ENCODE measurements at regions not wholly inside any gene's neighbourhood (a gene's known extent, or its start where the extent isn't known, plus 50 kb on each side); places are given as distances from the start of the nearest gene placed in this dataset.
"Not testable (repeated sequence)": the region's sequence is repeated elsewhere in the genome, so short reads cannot be mapped to it uniquely, and the experiment has no call there.

DNA sequence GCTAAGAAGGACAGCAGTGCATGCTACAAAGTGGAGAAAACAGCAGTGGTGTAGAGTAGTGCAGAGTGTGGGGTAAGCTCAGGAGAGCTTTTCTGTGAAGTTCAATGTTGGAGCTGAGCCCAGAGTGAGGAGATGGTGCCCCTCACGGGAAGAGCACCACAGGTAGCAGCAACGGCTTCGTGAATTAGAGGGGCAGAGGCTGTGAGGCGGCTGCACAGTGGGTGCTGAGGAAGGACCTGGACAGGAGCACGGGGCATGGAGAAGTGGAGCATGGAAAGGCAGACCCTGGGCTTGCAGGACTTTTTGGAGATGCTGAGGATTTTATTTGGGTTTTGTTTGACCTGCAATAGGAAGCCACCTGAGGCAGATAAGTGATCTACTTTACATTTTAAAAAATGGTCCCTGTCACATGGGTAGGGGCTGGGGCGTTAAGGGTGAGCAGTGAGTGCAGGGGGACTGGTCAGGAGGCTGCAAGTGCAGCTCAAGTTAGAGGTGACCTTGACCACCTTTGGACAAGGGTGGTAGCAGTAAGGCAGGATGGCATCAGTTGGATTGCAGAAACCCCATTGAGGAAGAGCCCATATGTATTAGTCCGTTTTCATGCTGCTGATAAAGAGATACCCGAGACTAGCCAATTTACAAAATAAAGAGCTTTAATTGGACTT is 85.0 kb downstream of the MYCN start:
- no peaks in the 10 kb centered on the region for H3K36me3 Mint-ChIP-seq
- no peak overlapping the region for H3K4me3 Mint-ChIP-seq
- peaks cover 0 to 4% (median 3%) of the 10 kb centered on the region in 3 donors for H3K27me3 Mint-ChIP-seq (ENCODE audit: low read depth in 3 of 3)
- peaks cover 0 to 2% (median 0%) of the 10 kb centered on the region in 6 donors for H3K9me3 Mint-ChIP-seq
- H3K4me1 Mint-ChIP-seq, result no peaks in the 10 kb centered on the region
- no peak for DNase-seq
- H3K27ac Mint-ChIP-seq, result no peak overlapping the region

DNA sequence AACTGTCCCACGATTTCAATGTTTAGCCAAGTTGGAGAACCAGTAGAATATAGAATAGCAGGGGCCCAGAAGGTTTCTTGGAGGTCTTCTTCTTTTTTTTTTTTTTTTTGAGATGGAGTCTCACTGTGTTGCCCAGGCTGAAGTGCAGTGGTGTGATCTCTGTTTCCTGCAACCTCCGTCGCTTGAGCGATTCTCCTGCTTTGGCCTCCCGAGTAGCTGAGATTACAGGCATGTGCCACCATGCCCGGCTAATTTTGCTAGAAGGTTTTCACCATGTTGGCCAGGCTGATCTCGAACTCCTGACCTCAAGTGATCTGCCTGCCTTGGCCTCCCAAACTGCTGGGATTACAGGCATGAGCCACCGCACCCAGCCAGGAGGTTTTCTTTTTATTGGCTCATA is 84.3 kb downstream of the MYCN start:
- H3K27me3 Mint-ChIP-seq (ENCODE audit: low read depth in 3 of 3); H3K9me3 Mint-ChIP-seq; H3K36me3 Mint-ChIP-seq; H3K4me3 Mint-ChIP-seq; H3K27ac Mint-ChIP-seq; DNase-seq; H3K4me1 Mint-ChIP-seq: not testable (repeated sequence)

DNA sequence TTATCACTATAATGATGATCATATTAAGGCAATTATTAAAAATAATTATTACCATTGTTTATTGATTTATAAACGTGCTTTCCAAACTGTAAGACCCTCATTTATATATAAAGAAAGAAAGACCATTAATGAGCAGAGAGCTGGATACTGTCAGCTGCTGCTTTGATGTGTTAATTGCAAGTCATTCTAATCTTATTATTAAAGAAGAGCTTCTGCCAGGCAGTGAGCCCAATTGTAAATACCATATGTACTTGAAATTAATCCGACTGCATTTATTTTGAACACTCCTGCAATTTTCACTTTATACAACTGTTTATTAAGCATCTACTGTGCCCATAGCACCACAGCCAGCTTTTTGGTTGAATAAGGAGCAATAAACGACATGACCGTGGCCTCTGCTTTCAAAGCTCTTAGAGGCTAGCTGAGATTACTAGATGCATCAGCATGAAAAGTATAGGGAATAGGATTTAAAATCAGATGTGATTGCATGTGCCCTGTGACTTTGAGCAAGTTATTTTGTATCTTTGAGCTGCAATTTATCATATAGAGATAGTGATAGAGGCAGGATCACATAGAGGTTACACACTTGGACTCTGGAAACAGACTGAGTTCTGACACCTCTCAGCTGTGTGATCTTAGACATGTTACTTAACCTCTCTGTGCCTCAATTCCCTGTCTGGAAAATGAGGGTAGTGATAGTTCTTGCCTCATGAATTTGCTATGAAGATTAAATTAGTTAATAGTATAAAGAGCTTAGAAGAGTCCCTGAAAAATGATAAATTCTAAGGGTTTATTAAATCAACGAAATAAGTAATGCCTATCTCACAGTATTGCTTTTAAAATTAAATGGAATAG is 83.4 kb downstream of the MYCN start:
- Mint-ChIP-seq H3K9me3 (peaks cover 0 to 2% (median 0%) of the 10 kb centered on the region in 6 donors), H3K36me3 (no peaks in the 10 kb centered on the region), H3K27ac (no peak overlapping the region), H3K4me1 (no peaks in the 10 kb centered on the region), H3K27me3 (ENCODE audit: low read depth in 3 of 3) (peaks cover 0 to 6% (median 4%) of the 10 kb centered on the region in 3 donors), H3K4me3 (no peak overlapping the region)
- DNase-seq, result no peak

DNA sequence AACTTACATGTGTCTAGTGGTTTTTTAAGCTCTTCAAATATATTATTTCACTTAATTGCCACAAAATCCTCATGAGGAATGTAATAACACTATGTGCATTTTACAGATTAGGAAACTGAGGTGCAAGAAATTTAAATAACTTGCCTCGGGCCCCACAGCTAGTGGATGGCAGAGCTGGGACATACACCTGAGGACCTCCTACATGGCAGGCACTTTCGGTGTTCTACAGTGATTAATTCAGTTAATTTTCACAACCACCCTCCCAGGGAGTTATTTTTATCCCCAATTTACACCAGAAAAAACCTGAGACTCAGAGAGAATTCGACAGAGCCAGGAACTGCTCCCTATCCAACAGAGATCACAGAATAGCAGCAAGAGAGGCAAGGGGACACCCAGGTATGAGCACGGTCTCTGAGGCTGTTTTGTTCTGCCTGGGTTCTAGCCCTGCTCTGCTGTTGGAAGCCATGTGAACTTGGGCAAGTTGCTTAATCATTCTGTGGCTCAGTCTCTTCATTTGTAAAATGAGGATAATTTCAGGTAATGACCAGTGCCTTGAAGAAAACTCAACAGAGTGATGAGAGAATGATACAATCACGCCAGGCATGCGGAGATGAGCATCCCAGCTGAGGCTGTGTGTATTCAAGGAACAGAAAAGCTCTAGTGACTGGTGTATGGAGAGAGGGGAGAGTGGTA is 82.3 kb downstream of the MYCN start:
- Mint-ChIP-seq H3K4me1 (no peaks in the 10 kb centered on the region), H3K27me3 (ENCODE audit: low read depth in 3 of 3) (peaks cover 2 to 7% (median 6%) of the 10 kb centered on the region in 3 donors), H3K27ac (no peak overlapping the region), H3K4me3 (no peak overlapping the region), H3K9me3 (peaks cover 0 to 2% (median 0%) of the 10 kb centered on the region in 6 donors), H3K36me3 (no peaks in the 10 kb centered on the region)
- no peak for DNase-seq

DNA sequence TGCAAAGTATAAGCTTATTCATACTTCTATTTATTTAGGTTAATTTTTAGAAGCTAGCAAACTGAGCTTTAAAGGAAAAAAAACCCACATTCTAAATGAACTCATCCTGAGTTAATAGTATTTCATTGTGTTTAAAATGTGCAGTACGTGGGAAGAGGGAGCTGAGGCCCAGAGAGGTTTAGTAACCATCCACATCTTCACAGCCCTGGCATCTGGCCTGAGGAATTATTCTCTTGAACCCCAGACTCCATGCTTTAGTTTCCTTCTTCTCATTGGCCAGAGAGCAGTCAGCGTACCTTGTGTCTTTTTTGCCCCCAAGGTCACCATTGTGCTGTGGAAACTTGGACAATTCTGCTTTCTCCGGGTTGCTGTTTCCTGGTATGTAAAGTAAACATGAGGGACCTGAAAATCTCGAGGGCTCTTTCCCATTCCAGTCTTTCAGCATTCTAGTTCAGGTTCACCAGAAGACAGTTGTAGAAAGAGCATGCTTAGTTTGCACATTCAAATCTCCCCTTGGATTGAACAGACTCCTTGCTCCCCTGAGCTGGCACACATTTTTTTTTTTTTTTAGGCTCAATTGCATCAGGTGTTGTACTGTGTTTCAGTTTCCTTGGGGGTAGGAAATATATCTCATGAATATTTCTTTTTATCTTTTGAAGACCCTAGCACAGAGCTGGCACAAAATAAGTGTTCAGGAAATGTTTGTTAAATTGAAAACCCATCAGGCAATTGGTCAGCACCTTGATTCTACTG is 81.4 kb downstream of the MYCN start:
- no peaks in the 10 kb centered on the region for H3K36me3 Mint-ChIP-seq
- no peak for DNase-seq
- H3K27ac Mint-ChIP-seq, result no peak overlapping the region
- no peak overlapping the region for H3K4me3 Mint-ChIP-seq
- H3K4me1 Mint-ChIP-seq, result no peaks in the 10 kb centered on the region
- H3K9me3 Mint-ChIP-seq, result peaks cover 0 to 2% (median 0%) of the 10 kb centered on the region in 6 donors
- peaks cover 2 to 7% (median 6%) of the 10 kb centered on the region in 3 donors for H3K27me3 Mint-ChIP-seq (ENCODE audit: low read depth in 3 of 3)

DNA sequence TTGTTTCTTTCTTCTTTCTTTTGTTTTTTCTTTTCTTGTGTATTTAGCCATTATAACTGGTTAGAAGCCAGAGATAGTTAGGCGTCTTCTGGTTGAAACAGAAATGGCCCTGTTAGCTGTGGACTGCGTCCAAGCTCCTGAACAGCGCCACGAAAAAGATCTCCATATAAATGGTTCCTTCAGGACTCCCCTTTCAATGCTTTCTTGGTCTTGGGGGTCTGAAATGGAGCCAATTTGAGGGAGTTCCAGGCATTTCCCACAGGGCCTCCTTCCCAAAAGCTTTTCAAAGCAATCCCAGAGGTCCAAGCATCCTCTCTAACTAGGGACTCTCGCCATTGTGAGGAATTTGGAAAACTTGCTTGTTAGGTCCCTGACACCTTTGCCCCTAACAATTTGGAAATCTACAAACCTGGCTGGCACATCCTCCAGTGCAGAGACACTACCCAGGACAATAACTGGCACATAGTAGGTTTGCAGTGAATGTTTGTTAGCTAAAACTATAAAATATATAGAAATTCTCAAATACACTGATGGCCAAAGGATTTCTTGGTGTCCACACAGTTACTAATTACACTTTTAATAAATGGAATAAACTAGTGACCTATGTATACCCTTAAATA is 80.1 kb downstream of the MYCN start:
- no peak for DNase-seq
- H3K27ac Mint-ChIP-seq, result no peak overlapping the region
- H3K4me3 Mint-ChIP-seq, result no peak overlapping the region
- H3K9me3 Mint-ChIP-seq, result no peaks in the 10 kb centered on the region
- H3K27me3 Mint-ChIP-seq (ENCODE audit: low read depth in 3 of 3), result peaks cover 6 to 8% (median 7%) of the 10 kb centered on the region in 3 donors
- no peaks in the 10 kb centered on the region for H3K36me3 Mint-ChIP-seq
- no peaks in the 10 kb centered on the region for H3K4me1 Mint-ChIP-seq

DNA sequence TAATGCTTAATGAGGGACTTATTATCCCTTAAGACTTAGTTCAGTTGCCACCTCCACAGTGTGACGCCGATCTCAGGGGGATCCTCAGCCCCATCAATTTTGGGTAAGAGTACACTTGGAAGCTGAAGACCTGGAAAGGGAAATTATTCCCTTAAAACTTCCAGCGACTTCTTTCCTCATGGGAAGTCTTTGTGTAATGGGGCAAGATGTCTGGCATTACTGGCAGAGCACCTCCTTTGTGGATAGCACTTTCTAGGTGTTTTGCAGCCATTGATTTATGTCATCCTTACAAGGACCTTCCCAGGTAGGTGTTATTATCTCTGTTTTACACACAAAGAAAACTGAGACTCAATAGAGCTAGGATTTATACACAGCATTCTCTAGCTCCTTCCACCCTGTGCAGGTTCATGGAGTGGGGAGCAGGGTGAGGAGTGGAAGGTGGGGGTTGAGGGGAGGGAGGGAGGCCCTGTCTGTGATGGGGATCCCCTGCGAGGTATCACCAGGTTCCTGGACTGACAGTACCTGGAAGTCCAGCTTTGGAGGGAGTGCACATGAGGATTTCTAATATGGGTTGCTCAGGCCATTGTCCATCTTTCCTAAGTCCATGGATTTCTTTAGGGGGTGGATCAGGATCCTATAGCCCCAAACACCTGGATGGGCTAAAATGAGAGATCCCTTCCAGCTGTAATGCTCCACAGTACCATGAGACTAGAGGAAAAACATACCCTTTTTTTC is 79.4 kb downstream of the MYCN start:
- Mint-ChIP-seq H3K4me3 (no peak overlapping the region), H3K27me3 (ENCODE audit: low read depth in 3 of 3) (peaks cover 4 to 10% (median 8%) of the 10 kb centered on the region in 3 donors), H3K4me1 (no peaks in the 10 kb centered on the region), H3K36me3 (no peaks in the 10 kb centered on the region), H3K27ac (no peak overlapping the region), H3K9me3 (no peaks in the 10 kb centered on the region)
- no peak for DNase-seq

DNA sequence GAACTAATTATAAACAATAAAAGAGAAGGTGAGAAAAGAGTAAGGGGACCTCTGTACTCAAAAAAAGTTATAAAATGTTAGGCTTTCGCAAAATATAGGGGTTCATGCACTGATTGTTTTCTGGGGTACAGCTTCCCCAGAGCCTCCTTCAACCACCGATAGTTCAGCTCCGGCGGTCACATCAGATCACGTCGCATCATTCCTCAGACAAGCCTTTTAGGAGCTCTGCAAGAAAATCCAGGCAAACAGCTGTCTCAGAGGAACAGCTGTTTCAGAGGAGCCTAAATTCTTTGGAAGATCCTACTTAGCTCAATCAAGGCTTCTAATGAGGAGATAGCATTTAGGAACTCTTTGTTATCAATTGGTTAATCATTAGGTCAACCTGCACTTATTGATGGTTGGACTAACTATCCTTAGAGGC is 78.7 kb downstream of the MYCN start:
- H3K9me3 Mint-ChIP-seq, result no peaks in the 10 kb centered on the region
- no peaks in the 10 kb centered on the region for H3K36me3 Mint-ChIP-seq
- H3K4me3 Mint-ChIP-seq, result no peak overlapping the region
- H3K27me3 Mint-ChIP-seq (ENCODE audit: low read depth in 3 of 3), result peaks cover 2 to 13% (median 13%) of the 10 kb centered on the region in 3 donors
- no peak overlapping the region for H3K27ac Mint-ChIP-seq
- H3K4me1 Mint-ChIP-seq, result no peaks in the 10 kb centered on the region
- no peak for DNase-seq

DNA sequence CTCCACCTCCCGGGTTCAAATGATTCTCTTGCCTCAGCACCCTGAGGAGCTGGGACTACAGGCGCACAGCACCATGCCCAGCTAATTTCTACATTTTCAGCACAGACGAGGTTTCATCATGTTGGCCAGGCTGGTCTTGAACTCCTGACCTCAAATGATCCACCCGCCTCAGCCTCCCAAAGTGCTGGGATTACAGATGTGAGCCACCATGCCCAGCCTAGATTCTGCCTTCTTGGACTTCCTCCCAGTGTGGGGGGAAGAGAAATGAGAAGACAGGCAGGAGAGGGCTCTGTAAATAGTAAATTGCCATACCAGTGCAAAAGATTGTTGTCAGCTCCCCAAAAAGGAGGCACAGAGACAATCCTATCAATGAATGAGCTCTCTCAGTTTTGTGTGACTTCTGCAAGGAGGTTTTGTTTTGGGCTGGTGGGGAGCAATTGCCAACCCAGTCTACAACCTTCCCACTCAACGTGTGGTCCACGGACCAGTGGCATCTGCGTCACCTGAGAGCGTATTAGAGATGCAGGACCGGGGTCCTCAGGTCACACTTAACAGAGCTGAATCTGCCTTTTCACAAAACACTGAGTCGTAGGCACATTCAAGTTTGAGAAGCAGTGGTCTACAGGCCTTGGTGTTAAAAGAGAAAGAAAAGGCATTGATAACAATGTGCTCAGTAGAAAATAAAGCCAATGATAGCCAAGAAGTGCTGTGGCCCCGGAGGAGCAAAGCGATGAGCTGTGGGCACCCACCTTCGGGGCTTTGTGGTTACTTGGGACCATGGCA is 78.1 kb downstream of the MYCN start:
- DNase-seq, result no peak
- H3K36me3 Mint-ChIP-seq, result peaks cover 0 to 3% (median 2%) of the 10 kb centered on the region in 3 donors
- no peak overlapping the region for H3K27ac Mint-ChIP-seq
- H3K9me3 Mint-ChIP-seq, result peaks cover 0 to under 1% (median 0%) of the 10 kb centered on the region in 6 donors
- H3K4me1 Mint-ChIP-seq, result peaks cover 0 to 3% of the 10 kb centered on the region in 2 donors
- H3K27me3 Mint-ChIP-seq (ENCODE audit: low read depth in 3 of 3), result peaks cover 2 to 17% (median 13%) of the 10 kb centered on the region in 3 donors
- no peak overlapping the region for H3K4me3 Mint-ChIP-seq

DNA sequence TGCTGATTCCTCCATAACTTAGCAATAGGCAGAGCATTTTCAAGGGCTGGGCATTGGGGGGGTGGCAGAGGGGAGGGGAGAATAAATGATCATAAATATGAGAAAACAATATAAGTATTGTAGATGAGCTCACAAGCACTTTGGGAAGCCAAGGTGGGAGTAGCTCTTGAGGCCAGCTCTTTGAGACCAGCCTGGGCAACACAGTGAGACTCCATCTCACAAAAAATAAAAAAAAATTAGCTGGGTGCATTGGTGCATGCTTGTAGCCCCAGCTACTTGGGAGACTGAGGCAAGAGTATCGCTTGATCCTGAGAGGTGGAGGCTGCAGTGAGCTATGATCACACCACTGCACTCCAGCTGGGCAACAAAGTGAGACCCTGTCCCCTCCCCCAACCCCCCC is 75.9 kb downstream of the MYCN start:
- Mint-ChIP-seq H3K27me3 (ENCODE audit: low read depth in 3 of 3) (peaks cover 5 to 24% (median 17%) of the 10 kb centered on the region in 3 donors), H3K27ac (no peak overlapping the region), H3K9me3 (peaks cover 0 to 3% (median 0%) of the 10 kb centered on the region in 6 donors), H3K36me3 (peaks cover 0 to 4% (median 4%) of the 10 kb centered on the region in 3 donors), H3K4me1 (peaks cover 0 to 6% of the 10 kb centered on the region in 2 donors), H3K4me3 (no peak overlapping the region)
- no peak for DNase-seq

DNA sequence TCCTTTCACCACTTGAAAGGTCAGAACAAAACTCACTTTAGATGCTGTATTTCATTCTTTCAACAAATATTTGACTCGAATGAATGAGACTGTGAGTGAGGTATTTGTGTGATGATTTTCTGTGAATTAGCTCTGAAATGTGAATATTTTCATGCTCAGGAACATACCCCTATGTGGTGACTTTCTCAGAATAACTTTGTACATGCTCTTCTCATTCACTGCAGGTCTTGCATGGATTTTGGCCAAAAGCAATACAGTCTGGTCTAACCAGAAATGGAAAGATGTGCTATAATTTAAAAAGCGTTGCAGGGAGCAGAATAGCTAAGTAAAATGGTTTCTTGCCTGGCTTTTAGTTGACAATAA is 75.5 kb downstream of the MYCN start:
- peaks cover 5 to 24% (median 17%) of the 10 kb centered on the region in 3 donors for H3K27me3 Mint-ChIP-seq (ENCODE audit: low read depth in 3 of 3)
- peaks cover 0 to 3% (median 0%) of the 10 kb centered on the region in 6 donors for H3K9me3 Mint-ChIP-seq
- H3K4me3 Mint-ChIP-seq, result no peak overlapping the region
- DNase-seq, result no peak
- H3K27ac Mint-ChIP-seq, result no peak overlapping the region
- H3K36me3 Mint-ChIP-seq, result peaks cover 0 to 4% (median 4%) of the 10 kb centered on the region in 3 donors
- peaks cover 0 to 6% of the 10 kb centered on the region in 2 donors for H3K4me1 Mint-ChIP-seq
